ENCODE measurements at regions not wholly inside any gene's neighbourhood (a gene's known extent, or its start where the extent isn't known, plus 50 kb on each side); places are given as distances from the start of the nearest gene placed in this dataset.
"Not testable (repeated sequence)": the region's sequence is repeated elsewhere in the genome, so short reads cannot be mapped to it uniquely, and the experiment has no call there.

DNA sequence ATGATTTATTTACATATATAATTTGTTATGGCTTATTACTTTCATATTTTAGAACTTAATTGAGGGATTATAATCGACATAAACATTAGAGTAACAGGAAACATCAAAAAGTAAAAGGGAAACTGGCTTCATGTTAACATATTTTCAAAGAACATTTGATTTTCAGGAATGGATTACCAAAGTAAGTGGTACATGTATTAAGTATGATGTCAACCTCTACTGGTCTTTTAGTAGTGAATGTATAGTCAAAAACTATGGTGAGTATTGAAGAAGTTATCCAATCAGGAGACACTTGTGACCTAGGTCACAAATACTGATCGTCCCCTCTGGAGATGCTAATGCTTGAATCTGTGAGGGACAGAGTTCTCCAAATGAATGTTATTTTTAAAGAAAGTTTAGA is 768.9 kb upstream of the ADGRL4 start:
- no peak for DNase-seq (ENCODE audit: low spot score)

DNA sequence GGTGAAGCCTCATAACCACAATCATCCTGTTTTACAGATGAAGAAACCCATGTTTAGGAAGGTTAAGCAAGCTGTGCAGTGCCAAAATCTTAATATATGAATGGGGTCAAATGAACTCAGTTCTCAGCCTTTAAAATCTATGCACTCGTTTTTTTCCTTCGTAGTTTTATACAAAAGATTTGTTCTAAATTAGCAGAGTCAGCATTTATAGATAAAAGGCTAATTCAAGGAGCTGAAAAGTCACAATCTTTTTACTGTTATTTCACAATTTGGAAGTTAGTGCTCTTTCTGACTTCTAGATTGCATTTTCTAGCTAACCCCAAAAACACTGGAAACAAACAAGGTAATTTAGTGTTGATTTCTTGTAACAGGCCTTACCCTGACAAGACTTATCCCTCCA is 766.9 kb upstream of the ADGRL4 start:
- no peak for DNase-seq (ENCODE audit: low spot score)

DNA sequence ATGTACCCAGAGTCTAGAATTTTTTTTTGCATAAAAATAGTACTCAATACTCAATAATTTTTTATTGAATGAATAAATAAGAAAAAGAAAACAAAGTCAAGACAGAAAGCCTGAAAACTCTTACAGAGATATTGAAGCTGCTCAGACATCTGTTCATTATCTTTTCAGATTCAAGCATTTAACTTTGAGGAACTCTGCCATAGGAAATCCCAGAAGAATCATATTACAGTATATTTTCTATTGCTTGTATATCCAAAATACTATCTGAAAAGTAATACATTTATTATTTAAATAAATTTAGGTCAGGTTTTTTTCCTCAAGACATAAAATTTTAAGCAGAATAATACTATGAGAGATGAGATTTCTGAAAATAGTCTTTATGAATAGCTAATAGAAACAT is 755.9 kb upstream of the ADGRL4 start:
- no peak for DNase-seq (ENCODE audit: low spot score)

DNA sequence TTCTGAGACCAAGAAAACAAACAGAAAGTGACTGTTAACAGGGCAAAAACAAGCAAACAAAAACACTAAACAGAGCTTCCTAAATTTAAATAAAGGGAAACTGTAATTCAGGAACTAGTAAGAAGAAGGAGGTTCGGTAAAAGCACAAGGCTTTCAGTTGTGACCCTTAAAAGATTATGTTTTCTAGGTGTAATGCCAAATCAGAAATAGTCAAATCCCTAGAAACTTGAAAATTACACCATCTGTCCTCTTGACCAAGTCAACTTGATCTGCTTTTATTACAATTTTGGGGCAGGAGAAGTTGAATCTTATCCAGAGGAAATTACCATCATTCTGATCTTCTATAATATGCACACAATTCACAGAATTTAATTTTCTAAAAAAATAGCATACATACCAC is 754.0 kb upstream of the ADGRL4 start:
- DNase-seq (ENCODE audit: low spot score) = no peak

DNA sequence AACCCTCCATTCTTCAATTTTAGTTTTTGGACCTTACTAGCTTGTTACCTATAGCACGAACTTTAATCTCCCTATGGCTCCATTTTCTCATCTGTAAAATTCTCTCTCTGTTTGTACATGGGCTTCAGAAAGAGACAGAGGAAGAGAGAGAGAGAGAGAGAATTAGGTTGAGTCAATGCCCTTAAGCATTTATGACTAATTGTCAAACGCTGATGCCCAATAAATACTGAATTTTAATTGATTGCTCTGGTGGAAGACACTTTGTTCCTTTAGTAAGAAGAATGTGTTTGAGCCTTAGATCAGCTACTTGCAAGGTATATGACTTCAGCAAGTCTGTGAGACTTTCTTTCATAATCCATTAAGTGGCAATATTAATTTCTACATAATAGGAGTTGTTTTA is 743.1 kb upstream of the ADGRL4 start:
- no peak for DNase-seq (ENCODE audit: low spot score)

DNA sequence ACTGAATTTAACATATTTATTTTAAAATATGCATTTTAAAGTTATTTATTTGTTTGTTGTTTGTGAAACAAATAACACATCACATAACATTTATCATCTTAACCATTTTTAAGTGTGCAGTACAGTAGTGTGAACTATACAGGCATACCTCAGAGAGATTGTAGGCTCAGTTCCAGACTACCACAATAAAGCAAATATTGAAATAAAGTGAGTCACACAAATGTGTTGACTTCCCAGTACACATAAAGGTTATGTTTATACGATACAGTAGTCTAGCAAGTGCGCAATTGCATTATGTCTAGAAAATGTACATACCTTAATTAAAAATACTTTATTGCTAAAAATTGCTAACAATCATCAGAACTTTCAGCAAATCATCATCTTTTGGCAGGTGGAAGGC is 739.4 kb upstream of the ADGRL4 start:
- DNase-seq (ENCODE audit: low spot score) = no peak

DNA sequence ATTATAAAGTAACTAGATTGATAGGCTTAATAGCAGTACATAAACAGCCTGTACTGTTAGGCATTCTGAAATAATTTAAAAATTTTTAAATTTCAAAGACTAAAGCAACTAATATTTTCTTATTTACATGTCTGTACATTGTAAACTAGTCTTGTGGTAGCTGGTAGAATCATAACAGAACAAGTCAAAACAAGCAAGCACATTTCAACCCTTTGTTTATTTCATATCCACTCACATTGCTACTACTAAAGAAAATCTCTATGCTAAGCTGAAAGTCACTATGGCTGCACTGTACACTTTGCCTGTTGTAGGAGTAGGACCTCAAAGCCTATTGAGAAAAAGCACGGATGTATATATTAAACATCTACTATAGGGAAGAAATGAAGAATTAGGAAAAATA is 738.2 kb upstream of the ADGRL4 start:
- DNase-seq (ENCODE audit: low spot score) = no peak

DNA sequence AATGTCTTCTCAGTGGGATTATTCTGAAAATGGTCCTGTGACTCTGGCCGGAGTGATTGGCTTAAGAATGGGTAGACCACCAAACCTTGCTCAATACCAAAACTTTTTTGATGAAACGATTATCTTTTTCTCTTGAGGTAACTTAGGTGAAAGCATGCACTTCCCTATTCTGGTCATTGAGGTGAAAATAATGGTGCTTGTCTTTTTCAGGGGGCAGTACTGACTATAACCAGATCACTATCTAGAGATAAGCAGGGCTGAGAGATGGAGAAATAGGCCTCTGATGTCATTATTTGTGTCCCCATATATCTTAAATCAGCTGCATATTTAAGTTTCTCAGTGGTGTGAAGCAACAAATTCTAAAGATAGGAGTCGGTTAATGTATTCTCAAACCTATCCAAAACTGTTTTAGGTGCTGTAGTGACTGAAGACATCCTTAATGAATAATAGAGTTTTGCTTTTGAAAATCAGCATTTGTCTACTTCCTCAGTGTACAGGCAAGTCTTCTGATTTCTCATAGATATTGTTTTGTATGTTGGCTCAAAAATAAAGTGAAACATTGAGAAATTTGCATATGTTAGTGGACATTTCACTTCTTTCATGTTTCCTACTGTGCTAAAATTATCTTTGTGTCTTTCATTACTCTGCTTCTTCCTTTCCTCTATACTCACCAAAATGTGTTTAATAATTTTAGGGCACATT is 735.3 kb upstream of the ADGRL4 start:
- DNase-seq (ENCODE audit: low spot score) = no peak

DNA sequence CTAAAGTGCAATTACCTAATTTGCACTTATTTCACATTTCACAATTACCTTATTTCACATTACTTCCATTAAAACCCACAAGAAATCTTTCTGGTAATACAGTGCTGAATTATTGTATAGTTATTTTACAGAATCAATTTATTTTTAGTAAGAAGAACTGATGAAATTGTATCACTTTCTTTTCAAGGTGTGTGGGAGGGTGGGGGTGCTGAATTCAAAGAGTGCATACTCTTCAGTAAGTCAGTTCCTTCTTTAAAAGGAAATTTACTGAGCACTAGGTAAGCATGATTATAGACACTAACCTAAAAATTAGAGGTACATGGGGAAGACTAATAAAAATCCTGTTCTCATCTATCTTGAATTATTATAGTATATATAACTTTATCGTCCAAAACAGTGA is 731.6 kb upstream of the ADGRL4 start:
- DNase-seq (ENCODE audit: low spot score) = no peak

DNA sequence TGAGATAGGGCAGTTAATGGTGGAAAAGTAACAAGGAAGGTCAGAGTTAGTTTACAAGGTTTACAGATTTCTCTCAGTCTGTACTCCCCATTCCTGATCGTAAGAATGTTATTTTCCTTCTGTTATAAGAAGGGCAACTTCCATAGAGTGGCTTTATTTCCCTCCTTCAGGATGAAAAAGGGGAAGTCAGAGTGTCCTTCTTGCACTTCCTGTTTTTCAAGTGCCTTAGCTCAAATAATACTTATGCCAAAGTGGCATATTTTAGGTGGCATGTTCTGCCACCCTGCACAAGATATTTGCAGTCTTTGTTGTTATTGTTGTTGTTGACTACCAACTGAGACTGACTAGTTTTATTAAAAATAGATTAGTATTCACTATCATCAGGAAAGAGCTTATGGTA is 730.7 kb upstream of the ADGRL4 start:
- DNase-seq (ENCODE audit: low spot score) = no peak

DNA sequence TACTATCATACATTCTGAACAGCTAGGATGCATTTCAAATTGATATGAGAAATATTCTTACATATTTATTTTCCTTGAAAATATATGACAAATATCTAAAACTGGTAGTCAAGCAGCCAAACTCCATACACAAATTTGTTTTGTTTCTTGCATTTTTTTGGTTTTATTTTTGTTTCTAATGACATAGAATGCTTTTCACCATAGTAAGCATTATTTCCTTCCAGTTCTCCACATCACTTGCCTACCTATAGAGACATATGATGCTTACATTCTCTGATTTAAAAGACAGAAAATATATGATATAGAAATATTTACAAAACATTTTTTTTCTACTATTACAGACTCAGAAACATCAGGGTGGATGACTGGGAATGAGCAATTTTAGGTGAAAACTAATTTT is 726.4 kb upstream of the ADGRL4 start:
- no peak for DNase-seq (ENCODE audit: low spot score)

DNA sequence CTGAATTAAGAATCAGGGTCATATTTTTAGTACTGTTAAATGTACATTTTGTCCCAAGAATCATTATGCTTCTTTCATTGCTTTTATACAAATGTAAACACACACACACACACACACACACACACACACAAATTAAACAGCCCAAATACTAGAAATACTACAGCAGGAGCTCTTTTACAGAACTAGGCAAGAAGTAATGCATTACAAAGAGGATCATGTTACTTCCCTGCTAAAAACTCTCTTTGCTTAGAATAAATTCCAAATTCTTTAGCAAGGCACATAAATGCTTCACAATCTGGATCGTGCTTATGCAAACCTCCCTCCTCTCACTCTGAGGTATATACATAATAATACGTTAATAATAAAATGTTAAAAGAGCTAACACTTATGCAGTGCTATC is 720.4 kb upstream of the ADGRL4 start:
- DNase-seq (ENCODE audit: low spot score) = no peak

DNA sequence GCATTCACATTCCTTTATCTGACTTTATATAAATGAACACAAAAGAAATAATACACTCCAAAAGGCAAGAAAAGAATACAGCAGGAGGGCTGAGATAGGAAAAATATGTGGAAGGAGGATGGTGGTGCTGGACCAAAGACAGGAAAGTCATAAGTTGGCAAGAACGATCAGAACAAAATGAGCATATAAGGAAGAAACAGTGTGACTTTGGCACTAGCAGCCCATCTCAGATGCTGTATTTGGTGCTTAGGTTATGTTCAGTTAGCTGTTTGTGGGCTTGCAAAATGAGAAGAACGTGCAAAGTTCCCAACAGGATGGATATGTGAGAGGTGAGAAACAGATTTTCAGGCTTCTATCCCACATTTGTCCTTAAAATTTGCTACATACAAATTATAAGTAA is 719.8 kb upstream of the ADGRL4 start:
- DNase-seq (ENCODE audit: low spot score) = no peak

DNA sequence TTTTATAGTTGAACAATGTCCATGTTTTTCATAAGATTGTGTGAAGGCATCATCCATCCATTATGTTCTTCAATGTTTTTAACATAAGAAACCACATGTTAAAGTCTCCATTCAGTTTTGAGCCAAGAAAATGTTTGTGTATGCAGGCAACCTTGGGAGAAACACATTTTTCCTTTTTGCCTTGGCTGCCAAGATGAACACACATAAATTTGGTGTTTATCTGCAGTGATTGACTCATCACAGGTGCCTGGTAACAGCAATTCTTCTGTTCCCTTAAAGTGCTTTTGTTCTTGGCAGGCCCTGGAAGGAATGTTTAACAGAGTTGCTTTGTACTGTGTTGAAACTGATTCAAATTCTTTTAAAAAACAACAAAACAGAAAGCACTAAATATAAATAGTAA is 709.9 kb upstream of the ADGRL4 start:
- no peak for DNase-seq (ENCODE audit: low spot score)

DNA sequence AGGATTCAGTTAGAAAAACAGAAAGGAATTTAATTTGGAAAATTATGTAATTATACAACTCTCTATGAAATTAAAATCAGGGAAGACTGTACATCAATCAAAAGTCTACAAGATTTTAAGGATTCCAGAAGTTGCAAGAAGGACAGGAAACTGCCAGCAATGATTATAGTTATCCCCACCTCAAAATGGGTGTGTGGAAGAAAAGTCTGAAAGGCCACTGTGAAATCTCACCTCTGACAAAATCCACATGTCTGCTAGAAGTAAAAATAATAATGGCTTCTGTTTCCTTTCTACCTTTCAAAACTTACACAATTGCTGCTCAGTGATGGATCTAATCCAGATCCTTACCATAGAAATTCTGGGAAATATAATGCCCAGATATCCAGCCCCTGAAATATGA is 708.1 kb upstream of the ADGRL4 start:
- DNase-seq (ENCODE audit: low spot score) = no peak

DNA sequence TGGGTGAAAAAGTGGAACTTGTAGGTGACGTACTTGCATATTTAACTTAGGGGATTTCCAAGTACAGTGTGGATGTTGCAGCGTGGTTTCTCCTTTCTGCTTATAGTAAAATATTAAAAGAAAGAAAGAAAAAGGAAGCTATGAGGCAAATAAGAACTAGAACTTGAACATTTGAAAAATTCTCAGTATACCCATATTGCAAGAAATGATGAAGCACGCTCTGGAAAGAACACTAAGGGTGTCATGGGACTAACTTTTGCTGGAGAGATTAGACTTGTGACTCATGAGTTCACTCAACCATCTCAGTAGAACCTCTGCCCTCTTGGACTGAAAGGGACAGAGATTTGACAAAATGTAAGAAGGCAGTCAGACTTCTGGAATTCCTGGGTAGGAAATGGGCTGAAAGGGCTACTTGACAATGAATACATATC is 704.5 kb upstream of the ADGRL4 start:
- no peak for DNase-seq (ENCODE audit: low spot score)

DNA sequence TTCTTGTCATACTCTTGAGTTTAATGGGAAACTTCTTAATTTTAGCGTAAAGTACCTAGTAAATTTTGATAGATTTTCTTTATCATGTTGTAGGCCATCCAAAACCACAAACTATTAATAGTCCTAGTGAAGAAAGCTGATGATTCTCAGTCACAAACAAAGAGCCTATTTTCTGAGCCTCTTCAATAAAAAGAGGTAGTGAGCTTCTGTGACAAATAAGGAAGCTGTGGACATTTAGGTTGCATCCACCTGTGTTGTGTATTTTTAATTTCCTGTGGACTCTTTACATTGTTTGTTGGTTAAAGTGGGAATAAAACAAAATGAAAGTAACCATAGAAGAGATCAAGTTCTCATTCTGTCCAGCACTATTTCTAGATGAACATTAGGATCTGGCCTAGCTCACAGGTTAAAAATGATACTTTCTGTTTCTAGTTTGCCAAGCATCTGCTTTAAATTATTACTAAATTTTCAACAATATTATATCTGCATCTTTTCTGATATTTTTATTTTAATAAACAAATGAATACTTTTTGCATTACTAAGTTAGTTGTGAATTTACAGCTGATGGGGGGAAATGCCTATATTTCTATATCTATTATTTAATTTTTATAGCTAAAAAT is 702.2 kb upstream of the ADGRL4 start:
- no peak for DNase-seq (ENCODE audit: low spot score)

DNA sequence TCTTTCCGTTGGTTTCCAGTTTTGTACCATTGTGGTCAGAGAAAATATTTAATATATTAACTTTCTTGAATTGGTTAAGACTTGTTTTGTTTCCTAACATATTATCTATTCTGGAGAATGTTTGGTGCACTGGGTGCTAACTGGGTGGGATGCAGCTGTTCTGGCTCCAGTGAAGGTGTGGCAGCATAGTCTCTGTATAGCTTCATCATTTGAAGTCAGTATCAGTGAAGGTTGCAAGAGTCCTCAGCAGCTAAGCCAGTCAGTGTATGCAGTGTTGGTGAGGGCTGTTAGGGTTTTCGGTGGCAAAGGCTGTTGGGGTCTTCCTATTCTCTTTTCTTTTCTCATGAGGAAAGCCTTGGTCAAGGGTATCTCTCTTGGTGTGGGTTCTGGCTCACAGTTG is 698.7 kb upstream of the ADGRL4 start:
- DNase-seq (ENCODE audit: low spot score) = no peak

DNA sequence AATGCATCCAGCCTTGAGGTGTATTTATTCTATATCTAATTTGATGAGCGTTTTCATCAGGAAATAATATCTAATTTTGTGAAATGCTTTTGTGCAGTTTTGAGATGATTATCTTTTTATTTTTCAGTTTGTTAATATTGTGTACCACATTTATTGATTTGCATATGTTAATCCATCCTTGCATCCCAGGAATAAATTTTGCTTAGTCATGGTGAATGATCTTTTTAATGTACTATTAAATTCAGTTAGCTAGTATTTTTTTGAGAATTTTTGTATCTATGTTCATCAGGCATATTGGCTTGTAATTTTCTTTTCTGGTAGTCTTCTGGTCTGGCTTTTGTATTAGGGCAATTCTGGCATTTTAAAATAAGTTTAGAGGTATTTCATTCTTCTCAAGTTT is 697.5 kb upstream of the ADGRL4 start:
- DNase-seq (ENCODE audit: low spot score) = no peak

DNA sequence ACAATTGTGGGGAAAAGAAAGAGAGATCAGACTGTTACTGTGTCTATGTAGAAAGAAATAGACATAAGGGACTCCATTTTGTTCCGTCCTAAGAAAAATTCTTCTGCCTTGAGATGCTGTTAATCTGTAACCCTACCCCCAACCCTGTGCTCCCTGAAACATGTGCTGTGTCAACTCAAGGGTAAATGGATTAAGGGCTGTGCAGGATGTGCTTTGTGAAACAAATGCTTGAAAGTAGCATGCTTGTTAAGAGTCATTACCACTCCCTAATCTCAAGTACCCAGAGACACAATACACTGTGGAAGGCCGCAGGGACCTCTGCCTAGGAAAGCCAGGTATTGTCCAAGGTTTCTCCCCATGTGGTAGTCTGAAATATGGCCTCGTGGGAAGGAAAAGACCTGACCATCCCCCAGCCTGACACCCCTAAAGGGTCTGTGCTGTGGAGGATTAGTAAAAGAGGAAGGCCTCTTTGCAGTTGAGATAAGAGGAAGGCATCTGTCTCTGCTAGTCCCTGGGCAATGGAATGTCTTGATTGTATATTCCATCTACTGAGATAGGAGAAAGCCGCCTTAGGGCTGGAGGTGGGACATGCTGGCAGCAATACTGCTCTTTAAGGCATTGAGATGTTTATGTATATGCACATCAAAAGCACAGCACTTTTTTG is 695.9 kb upstream of the ADGRL4 start:
- DNase-seq (ENCODE audit: low spot score) = not testable (repeated sequence)

DNA sequence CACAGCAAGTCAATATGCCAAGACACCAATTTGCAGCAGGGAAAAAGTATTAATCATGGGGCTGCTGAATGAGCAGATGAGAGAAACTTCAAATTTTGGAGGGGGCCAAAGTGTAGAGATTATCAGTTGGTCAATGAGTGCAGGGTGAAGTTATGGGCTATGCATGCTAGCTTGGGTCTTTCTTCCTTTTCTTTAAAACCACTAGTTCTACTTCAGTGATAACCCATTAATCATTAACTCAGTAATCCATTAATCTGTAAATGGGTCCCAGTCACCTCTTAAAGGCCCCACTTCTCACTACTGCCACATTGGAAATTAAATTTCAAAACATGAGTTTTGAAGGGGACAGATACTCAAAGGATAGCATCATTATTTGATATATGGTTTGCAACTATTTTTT is 688.6 kb upstream of the ADGRL4 start:
- no peak for DNase-seq (ENCODE audit: low spot score)

DNA sequence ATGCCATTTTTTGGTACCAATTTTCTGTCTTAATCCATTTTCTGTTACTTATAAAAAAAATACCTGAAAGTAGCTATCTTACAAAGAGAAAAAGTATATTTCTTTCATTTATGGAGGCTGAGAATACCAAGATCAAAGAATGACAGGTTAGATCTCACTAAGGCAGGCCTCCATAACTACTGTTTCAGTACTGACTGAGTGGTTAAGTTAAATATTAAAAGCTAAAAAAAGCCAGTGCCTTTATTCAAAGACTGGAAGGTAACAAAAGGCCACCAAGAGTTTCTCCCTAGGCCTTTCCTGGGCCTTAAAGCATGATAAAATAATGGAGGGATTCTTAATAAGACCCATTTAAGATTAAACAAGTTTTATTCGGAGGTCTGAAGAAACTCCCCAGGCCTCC is 687.7 kb upstream of the ADGRL4 start:
- no peak for DNase-seq (ENCODE audit: low spot score)

DNA sequence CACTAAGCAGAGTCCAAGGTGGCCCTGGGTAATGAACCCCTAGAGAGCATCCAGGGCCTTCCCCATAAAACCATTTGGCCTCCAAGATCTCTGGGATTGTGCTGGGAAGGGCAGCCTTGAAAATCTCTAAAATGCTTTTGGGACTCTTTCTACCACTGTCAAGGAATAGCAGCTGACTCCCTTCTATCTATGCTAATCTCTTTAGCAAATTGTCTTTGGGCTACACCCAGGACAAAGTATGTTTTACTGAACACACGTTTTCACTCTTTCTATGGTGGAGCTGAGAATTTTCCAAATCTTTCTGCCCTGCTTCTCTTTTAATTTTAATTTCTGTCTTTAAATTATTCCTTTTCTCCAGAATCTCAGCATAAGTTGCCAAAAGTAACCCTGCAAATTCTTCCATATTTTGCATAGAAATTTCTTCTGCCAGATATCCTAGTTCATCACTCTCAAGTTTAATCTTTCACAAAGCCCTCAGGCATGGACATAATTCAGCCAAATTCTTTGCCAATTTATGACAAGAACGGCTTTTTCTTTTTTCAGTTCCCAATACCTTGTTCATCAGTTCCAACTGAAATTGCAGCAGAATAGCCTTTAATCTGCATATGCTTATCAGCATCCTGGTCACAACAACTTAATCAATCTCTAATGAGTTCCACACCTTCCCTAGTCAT is 687.0 kb upstream of the ADGRL4 start:
- no peak for DNase-seq (ENCODE audit: low spot score)
